GM12878 (cell line): ENCODE measurements at regions not wholly inside any gene's neighbourhood (a gene's known extent, or its start where the extent isn't known, plus 50 kb on each side); places are given as distances from the start of the nearest gene placed in this dataset.

Experiments used
- EP300 ChIP-seq, 2 experiments: fragments of 150-350 bp in 1 of 2; IDR thresholded peaks; 2 replicates each; pipeline ENCODE4 v1.6.1; 2011 to 2012; ENCODE audit warnings: low read depth in 2 of 2, low read length in 2 of 2, borderline replicate concordance in 1 of 2, improper control_type of control experiment in 1 of 2, inconsistent platforms in 1 of 2; ENCODE audit not compliant: control insufficient read depth in 1 of 2
- EZH2 ChIP-seq: IDR thresholded peaks from 2 replicates; pipeline ENCODE4 v1.6.1; 2012; ENCODE audit warnings: low read depth, mild to moderate bottlenecking, control low read depth, inconsistent platforms, low read length, borderline replicate concordance; ENCODE audit not compliant: control insufficient read depth
- IKZF1 ChIP-seq: fragments of 450-650 bp; conservative IDR thresholded peaks from 2 replicates; pipeline ENCODE4 v1.6.1; 2017; ENCODE audit warnings: antibody characterized with exemption, mild to moderate bottlenecking
- JUND ChIP-seq: IDR thresholded peaks from 2 replicates; pipeline ENCODE4 v1.6.1; 2012; ENCODE audit warnings: low read depth, mild to moderate bottlenecking, low read length, improper control_type of control experiment, moderate library complexity
- SRF ChIP-seq, 2 experiments: IDR thresholded peaks; 2 replicates each; pipeline ENCODE4 v1.6.1; 2011; ENCODE audit warnings: low read depth in 2 of 2, low read length in 2 of 2, mild to moderate bottlenecking in 1 of 2, moderate library complexity in 1 of 2
- TBL1XR1 ChIP-seq: IDR thresholded peaks from 2 replicates; pipeline ENCODE4 v1.6.1; 2012; ENCODE audit warnings: low read depth, low read length, improper control_type of control experiment
- TF ChIP-seq, protein P1 (sequence below), 3 experiments: IDR thresholded peaks in 2 of 3; conservative IDR thresholded peaks in 1 of 3; 2 replicates each; pipeline ENCODE4 v1.5.1; 2011; ENCODE audit warnings: low read depth in 3 of 3, low read length in 3 of 3, mild to moderate bottlenecking in 3 of 3, control low read depth in 2 of 3, moderate library complexity in 2 of 3, inconsistent platforms in 1 of 3, mixed read lengths in 1 of 3; ENCODE audit not compliant: control insufficient read depth in 2 of 3, insufficient read depth in 1 of 3; ENCODE audit errors: extremely low read depth in 1 of 3
- TF ChIP-seq, protein P2 (sequence below): IDR thresholded peaks from 2 replicates; pipeline ENCODE4 v1.6.1; 2012; ENCODE audit warnings: mild to moderate bottlenecking, low read depth, low read length
- TF ChIP-seq, protein P3 (sequence below): IDR thresholded peaks from 2 replicates; pipeline ENCODE4 v1.6.1; 2011; ENCODE audit warnings: borderline replicate concordance, low read depth, mild to moderate bottlenecking, moderate library complexity, low read length; ENCODE audit not compliant: insufficient read depth, poor library complexity, severe bottlenecking
- TF ChIP-seq, protein P4 (sequence below): fragments of 450-650 bp; formaldehyde crosslinking; IDR thresholded peaks from 2 replicates; pipeline ENCODE4 v1.4.0; 2020; ENCODE audit warnings: mild to moderate bottlenecking, moderate library complexity
- TF ChIP-seq, protein P5 (sequence below): IDR thresholded peaks from 2 replicates; pipeline ENCODE4 v1.6.1; 2011; ENCODE audit warnings: mild to moderate bottlenecking, low read depth, low read length, moderate library complexity; ENCODE audit not compliant: insufficient replicate concordance
- TF ChIP-seq, protein P6 (sequence below): IDR thresholded peaks from 2 replicates; pipeline ENCODE4 v1.6.1; 2012; ENCODE audit warnings: improper control_type of control experiment, low read depth, low read length; ENCODE audit not compliant: insufficient replicate concordance

DNA sequence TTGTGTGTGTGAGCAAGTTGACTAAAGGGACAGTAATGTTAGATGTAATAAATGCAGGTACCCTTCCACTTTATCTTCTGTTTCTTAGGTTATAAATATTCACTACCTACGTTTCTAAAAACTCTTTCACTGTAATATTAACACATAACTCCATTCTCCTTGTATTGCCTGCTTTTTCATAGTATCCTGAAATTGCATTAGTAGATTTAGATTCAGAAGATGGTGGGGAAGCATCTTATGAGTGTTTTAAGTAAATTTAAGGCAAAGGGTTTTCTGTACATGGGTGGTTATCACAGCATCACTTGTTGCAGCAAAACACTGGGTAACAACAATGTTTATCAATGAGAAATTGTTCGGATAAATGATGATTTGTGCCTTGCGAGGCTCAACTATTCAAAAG lies 115.2 kb upstream of the VPREB1 start:
- no peak for TF ChIP-seq JUND
- TF ChIP-seq, protein P1, sequence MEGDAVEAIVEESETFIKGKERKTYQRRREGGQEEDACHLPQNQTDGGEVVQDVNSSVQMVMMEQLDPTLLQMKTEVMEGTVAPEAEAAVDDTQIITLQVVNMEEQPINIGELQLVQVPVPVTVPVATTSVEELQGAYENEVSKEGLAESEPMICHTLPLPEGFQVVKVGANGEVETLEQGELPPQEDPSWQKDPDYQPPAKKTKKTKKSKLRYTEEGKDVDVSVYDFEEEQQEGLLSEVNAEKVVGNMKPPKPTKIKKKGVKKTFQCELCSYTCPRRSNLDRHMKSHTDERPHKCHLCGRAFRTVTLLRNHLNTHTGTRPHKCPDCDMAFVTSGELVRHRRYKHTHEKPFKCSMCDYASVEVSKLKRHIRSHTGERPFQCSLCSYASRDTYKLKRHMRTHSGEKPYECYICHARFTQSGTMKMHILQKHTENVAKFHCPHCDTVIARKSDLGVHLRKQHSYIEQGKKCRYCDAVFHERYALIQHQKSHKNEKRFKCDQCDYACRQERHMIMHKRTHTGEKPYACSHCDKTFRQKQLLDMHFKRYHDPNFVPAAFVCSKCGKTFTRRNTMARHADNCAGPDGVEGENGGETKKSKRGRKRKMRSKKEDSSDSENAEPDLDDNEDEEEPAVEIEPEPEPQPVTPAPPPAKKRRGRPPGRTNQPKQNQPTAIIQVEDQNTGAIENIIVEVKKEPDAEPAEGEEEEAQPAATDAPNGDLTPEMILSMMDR (IDR thresholded peaks at IDR 0.05 in 2 of 3, conservative IDR thresholded peaks at IDR 0.05 in 1 of 3; ENCODE audit: control insufficient read depth in 2 of 3, extremely low read depth in 1 of 3, insufficient read depth in 1 of 3, low read depth in 3 of 3, low read length in 3 of 3) = no peak
- TF ChIP-seq, protein P2, sequence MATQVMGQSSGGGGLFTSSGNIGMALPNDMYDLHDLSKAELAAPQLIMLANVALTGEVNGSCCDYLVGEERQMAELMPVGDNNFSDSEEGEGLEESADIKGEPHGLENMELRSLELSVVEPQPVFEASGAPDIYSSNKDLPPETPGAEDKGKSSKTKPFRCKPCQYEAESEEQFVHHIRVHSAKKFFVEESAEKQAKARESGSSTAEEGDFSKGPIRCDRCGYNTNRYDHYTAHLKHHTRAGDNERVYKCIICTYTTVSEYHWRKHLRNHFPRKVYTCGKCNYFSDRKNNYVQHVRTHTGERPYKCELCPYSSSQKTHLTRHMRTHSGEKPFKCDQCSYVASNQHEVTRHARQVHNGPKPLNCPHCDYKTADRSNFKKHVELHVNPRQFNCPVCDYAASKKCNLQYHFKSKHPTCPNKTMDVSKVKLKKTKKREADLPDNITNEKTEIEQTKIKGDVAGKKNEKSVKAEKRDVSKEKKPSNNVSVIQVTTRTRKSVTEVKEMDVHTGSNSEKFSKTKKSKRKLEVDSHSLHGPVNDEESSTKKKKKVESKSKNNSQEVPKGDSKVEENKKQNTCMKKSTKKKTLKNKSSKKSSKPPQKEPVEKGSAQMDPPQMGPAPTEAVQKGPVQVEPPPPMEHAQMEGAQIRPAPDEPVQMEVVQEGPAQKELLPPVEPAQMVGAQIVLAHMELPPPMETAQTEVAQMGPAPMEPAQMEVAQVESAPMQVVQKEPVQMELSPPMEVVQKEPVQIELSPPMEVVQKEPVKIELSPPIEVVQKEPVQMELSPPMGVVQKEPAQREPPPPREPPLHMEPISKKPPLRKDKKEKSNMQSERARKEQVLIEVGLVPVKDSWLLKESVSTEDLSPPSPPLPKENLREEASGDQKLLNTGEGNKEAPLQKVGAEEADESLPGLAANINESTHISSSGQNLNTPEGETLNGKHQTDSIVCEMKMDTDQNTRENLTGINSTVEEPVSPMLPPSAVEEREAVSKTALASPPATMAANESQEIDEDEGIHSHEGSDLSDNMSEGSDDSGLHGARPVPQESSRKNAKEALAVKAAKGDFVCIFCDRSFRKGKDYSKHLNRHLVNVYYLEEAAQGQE = no peak
- no peak for TF ChIP-seq IKZF1
- no peak for TF ChIP-seq TBL1XR1
- no peak for TF ChIP-seq EZH2
- TF ChIP-seq EP300 (IDR thresholded peaks at IDR 0.05; ENCODE audit: borderline replicate concordance in 1 of 2, control insufficient read depth in 1 of 2, low read depth in 2 of 2, low read length in 2 of 2) = no peak
- TF ChIP-seq, protein P3, sequence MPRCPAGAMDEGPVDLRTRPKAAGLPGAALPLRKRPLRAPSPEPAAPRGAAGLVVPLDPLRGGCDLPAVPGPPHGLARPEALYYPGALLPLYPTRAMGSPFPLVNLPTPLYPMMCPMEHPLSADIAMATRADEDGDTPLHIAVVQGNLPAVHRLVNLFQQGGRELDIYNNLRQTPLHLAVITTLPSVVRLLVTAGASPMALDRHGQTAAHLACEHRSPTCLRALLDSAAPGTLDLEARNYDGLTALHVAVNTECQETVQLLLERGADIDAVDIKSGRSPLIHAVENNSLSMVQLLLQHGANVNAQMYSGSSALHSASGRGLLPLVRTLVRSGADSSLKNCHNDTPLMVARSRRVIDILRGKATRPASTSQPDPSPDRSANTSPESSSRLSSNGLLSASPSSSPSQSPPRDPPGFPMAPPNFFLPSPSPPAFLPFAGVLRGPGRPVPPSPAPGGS = no peak
- TF ChIP-seq, protein P4, sequence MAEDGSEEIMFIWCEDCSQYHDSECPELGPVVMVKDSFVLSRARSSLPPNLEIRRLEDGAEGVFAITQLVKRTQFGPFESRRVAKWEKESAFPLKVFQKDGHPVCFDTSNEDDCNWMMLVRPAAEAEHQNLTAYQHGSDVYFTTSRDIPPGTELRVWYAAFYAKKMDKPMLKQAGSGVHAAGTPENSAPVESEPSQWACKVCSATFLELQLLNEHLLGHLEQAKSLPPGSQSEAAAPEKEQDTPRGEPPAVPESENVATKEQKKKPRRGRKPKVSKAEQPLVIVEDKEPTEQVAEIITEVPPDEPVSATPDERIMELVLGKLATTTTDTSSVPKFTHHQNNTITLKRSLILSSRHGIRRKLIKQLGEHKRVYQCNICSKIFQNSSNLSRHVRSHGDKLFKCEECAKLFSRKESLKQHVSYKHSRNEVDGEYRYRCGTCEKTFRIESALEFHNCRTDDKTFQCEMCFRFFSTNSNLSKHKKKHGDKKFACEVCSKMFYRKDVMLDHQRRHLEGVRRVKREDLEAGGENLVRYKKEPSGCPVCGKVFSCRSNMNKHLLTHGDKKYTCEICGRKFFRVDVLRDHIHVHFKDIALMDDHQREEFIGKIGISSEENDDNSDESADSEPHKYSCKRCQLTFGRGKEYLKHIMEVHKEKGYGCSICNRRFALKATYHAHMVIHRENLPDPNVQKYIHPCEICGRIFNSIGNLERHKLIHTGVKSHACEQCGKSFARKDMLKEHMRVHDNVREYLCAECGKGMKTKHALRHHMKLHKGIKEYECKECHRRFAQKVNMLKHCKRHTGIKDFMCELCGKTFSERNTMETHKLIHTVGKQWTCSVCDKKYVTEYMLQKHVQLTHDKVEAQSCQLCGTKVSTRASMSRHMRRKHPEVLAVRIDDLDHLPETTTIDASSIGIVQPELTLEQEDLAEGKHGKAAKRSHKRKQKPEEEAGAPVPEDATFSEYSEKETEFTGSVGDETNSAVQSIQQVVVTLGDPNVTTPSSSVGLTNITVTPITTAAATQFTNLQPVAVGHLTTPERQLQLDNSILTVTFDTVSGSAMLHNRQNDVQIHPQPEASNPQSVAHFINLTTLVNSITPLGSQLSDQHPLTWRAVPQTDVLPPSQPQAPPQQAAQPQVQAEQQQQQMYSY (CRISPR knock-in tag) = no peak
- no peak for TF ChIP-seq SRF (IDR thresholded peaks at IDR 0.05; ENCODE audit: low read depth in 2 of 2, low read length in 2 of 2)
- TF ChIP-seq, protein P5, sequence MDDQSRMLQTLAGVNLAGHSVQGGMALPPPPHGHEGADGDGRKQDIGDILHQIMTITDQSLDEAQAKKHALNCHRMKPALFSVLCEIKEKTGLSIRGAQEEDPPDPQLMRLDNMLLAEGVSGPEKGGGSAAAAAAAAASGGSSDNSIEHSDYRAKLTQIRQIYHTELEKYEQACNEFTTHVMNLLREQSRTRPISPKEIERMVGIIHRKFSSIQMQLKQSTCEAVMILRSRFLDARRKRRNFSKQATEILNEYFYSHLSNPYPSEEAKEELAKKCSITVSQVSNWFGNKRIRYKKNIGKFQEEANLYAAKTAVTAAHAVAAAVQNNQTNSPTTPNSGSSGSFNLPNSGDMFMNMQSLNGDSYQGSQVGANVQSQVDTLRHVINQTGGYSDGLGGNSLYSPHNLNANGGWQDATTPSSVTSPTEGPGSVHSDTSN = no peak
- TF ChIP-seq, protein P6, sequence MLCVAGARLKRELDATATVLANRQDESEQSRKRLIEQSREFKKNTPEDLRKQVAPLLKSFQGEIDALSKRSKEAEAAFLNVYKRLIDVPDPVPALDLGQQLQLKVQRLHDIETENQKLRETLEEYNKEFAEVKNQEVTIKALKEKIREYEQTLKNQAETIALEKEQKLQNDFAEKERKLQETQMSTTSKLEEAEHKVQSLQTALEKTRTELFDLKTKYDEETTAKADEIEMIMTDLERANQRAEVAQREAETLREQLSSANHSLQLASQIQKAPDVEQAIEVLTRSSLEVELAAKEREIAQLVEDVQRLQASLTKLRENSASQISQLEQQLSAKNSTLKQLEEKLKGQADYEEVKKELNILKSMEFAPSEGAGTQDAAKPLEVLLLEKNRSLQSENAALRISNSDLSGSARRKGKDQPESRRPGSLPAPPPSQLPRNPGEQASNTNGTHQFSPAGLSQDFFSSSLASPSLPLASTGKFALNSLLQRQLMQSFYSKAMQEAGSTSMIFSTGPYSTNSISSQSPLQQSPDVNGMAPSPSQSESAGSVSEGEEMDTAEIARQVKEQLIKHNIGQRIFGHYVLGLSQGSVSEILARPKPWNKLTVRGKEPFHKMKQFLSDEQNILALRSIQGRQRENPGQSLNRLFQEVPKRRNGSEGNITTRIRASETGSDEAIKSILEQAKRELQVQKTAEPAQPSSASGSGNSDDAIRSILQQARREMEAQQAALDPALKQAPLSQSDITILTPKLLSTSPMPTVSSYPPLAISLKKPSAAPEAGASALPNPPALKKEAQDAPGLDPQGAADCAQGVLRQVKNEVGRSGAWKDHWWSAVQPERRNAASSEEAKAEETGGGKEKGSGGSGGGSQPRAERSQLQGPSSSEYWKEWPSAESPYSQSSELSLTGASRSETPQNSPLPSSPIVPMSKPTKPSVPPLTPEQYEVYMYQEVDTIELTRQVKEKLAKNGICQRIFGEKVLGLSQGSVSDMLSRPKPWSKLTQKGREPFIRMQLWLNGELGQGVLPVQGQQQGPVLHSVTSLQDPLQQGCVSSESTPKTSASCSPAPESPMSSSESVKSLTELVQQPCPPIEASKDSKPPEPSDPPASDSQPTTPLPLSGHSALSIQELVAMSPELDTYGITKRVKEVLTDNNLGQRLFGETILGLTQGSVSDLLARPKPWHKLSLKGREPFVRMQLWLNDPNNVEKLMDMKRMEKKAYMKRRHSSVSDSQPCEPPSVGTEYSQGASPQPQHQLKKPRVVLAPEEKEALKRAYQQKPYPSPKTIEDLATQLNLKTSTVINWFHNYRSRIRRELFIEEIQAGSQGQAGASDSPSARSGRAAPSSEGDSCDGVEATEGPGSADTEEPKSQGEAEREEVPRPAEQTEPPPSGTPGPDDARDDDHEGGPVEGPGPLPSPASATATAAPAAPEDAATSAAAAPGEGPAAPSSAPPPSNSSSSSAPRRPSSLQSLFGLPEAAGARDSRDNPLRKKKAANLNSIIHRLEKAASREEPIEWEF = no peak
